Testis (tissue), 2 donors: ENCODE measurements at regions not wholly inside any gene's neighbourhood (a gene's known extent, or its start where the extent isn't known, plus 50 kb on each side); places are given as distances from the start of the nearest gene placed in this dataset.

Experiments used
- CTCF ChIP-seq, 3 experiments: fragments of 450-650 bp in 2 of 3; fragments of 200-600 bp in 1 of 3; sonication (generic) in 1 of 3; IDR thresholded peaks; one replicate each; pipeline ENCODE4 v1.5.1; 2016 to 2019; ENCODE audit warnings: antibody characterized with exemption in 3 of 3, mild to moderate bottlenecking in 2 of 3, moderate library complexity in 1 of 3
- POLR2A ChIP-seq: fragments of 450-650 bp; IDR thresholded peaks from one replicate; pipeline ENCODE4 v1.6.1; 2017; ENCODE audit warnings: antibody characterized with exemption, mild to moderate bottlenecking, moderate library complexity

GRCh38 chr11:104728927-104729326 lies 169.3 kb downstream of the CASP12 start:
- TF ChIP-seq CTCF (IDR thresholded peaks at IDR 0.05) (no peak), POLR2A (no peak)
